Spleen (tissue), 11 donors: ENCODE measurements at regions not wholly inside any gene's neighbourhood (a gene's known extent, or its start where the extent isn't known, plus 50 kb on each side); places are given as distances from the start of the nearest gene placed in this dataset.

ENCODE experiments used
- DNase-seq: peaks from one replicate; pipeline ENCODE4 v3.0.0-alpha.2; 2020
- H3K27ac ChIP-seq, 8 donors: fragments of 200-600 bp; sonication (generic) in 7 of 8; 1 replicate in 4 of 8; 2 replicates in 4 of 8; pipeline versions ENCODE4 v1.5.0 to v1.8.0; 2016 to 2021; ENCODE audit warnings: inconsistent platforms in 4 of 8, mild to moderate bottlenecking in 4 of 8, moderate library complexity in 1 of 8
- H3K27me3 ChIP-seq, 7 donors: fragments of 200-600 bp; sonication (generic) in 6 of 7; replicated peaks in 1 of 7; 1 replicate in 4 of 7; 2 replicates in 3 of 7; pipeline versions ENCODE4 v1.5.0 to v1.8.0; 2016 to 2021; ENCODE audit warnings: inconsistent platforms in 3 of 7, mild to moderate bottlenecking in 1 of 7
- H3K36me3 ChIP-seq, 6 donors: fragments of 200-600 bp; sonication (generic) in 5 of 6; 1 replicate in 4 of 6; 2 replicates in 2 of 6; pipeline versions ENCODE4 v1.5.0 to v1.8.0; 2016 to 2021; ENCODE audit warnings: inconsistent platforms in 2 of 6
- H3K4me1 ChIP-seq, 6 donors: fragments of 200-600 bp; sonication (generic) in 5 of 6; 1 replicate in 3 of 6; 2 replicates in 3 of 6; pipeline versions ENCODE4 v1.5.0 to v1.8.0; 2016 to 2021; ENCODE audit warnings: inconsistent platforms in 3 of 6
- H3K4me3 ChIP-seq, 8 donors: fragments of 200-600 bp; sonication (generic) in 7 of 8; 1 replicate in 4 of 8; 2 replicates in 4 of 8; pipeline versions ENCODE4 v1.5.0 to v1.8.0; 2016 to 2021; ENCODE audit warnings: inconsistent platforms in 4 of 8, mild to moderate bottlenecking in 4 of 8, moderate library complexity in 2 of 8
- H3K9me3 ChIP-seq, 8 donors: fragments of 200-600 bp; sonication (generic) in 7 of 8; 1 replicate in 4 of 8; 2 replicates in 4 of 8; pipeline versions ENCODE4 v1.5.0 to v1.8.0; 2016 to 2021; ENCODE audit warnings: inconsistent platforms in 4 of 8
- POLR2A ChIP-seq, 3 donors: fragments of 450-650 bp; IDR thresholded peaks; one replicate each; pipeline ENCODE4 v1.5.1; 2017; ENCODE audit warnings: antibody characterized with exemption in 3 of 3, mild to moderate bottlenecking in 1 of 3
- POLR2AphosphoS5 ChIP-seq, 3 donors: sonication (generic); formaldehyde crosslinking; IDR thresholded peaks; one replicate each; pipeline ENCODE4 v1.5.1; 2017; ENCODE audit warnings: antibody characterized with exemption in 3 of 3
- WGBS, 5 donors: extraction: QIAGEN DNeasy Blood & Tissue Kit in 3 of 5; methylation state at CpG; one replicate each; pipeline versions ENCODE4 v1.1.5 to v1.1.7; 2013 to 2018; 5-methylcytosine and 5-hydroxymethylcytosine counted together
- intact Hi-C: fragments of 100-400 bp; cut with DNase I; formaldehyde crosslinking; loops from one replicate; pipeline ENCODE4 v1.15.0; 2023; ENCODE audit warnings: low total_unique reads
- TF ChIP-seq, protein P1 (sequence below), 11 experiments: fragments of 200-600 bp in 7 of 11; fragments of 450-650 bp in 4 of 11; sonication (generic) in 4 of 11; IDR thresholded peaks in 8 of 11; conservative IDR thresholded peaks in 3 of 11; 1 replicate in 7 of 11; 2 replicates in 4 of 11; pipeline versions ENCODE4 v1.4.0 to v1.8.0; 2016 to 2021; ENCODE audit warnings: antibody characterized with exemption in 11 of 11, inconsistent platforms in 4 of 11, mild to moderate bottlenecking in 1 of 11
- donor health status: healthy with polysubstance abuse.
- donor health status: DM: no; HTN: no; CAD: no; lungs with moderate emphysema.
- donor health status: DM: no; HTN: no; CAD: no.
- donor health status: Bipolar disorder and iron deficiency.
- donor health status: healthy.
- donor health status: DM: no; HTN: no; CAD: no.
- donor health status: DM: yes; HTN: yes; CAD: no.

DNA sequence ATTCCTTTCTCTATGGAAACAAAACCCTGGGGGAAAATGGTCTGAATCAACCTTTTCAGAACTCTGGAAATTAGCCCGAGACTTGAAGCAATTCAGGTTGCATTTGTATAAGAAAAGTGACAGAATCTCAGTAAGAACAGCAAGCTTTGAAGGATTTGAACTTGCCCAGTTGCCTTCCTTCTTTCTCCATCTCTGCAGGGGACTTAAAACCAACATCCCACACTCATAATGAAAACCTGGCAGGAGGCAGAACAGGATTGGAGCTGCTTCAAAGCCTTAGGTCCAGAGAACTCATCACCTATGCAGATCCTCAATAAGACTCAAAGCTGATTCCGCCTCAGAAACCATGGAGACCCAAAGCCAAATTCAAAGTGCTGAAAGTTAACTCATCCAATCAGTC, 790.5 kb upstream of the ID2 start:
- 87 to 97% (median 93%) methylated on average over 2 of the region's 2 CpGs for WGBS, 5 donors
- Histone ChIP-seq H3K27ac (no peak overlapping the region), H3K27me3 (no peaks in the 10 kb centered on the region), H3K36me3 (no peaks in the 10 kb centered on the region), H3K4me1 (no peaks in the 10 kb centered on the region), H3K4me3 (no peak overlapping the region), H3K9me3 (no peaks in the 10 kb centered on the region)
- TF ChIP-seq POLR2A (IDR thresholded peaks at IDR 0.05) (no peak), POLR2AphosphoS5 (IDR thresholded peaks at IDR 0.05) (no peak)
- TF ChIP-seq, protein P1, sequence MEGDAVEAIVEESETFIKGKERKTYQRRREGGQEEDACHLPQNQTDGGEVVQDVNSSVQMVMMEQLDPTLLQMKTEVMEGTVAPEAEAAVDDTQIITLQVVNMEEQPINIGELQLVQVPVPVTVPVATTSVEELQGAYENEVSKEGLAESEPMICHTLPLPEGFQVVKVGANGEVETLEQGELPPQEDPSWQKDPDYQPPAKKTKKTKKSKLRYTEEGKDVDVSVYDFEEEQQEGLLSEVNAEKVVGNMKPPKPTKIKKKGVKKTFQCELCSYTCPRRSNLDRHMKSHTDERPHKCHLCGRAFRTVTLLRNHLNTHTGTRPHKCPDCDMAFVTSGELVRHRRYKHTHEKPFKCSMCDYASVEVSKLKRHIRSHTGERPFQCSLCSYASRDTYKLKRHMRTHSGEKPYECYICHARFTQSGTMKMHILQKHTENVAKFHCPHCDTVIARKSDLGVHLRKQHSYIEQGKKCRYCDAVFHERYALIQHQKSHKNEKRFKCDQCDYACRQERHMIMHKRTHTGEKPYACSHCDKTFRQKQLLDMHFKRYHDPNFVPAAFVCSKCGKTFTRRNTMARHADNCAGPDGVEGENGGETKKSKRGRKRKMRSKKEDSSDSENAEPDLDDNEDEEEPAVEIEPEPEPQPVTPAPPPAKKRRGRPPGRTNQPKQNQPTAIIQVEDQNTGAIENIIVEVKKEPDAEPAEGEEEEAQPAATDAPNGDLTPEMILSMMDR (IDR thresholded peaks at IDR 0.05 in 8 of 11, conservative IDR thresholded peaks at IDR 0.05 in 3 of 11), result no peak
- no peak for DNase-seq
- intact Hi-C loops, result no loop called here

DNA sequence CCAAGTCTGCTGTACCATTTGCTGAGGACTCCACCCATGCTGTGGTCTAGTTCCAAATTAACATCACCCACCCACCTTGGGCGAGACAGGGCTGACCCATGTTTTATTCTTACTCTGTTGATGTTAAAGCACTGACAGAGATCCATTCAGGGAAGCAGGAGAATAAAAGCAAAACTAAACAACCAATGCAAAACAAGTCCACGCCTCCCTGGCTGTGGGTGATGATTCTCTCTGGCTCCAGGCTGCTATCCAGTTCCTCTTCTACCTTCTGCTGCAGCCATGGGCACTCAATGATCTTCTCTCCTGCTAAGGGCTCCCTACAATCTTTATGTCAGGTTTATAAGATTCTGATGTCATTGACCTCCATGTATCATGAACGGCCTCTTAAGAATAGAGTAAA, 786.6 kb upstream of the ID2 start:
- WGBS, 5 donors, result 77 to 92% (median 85%) methylated on average over 3 of the region's 3 CpGs
- Histone ChIP-seq H3K9me3 (no peaks in the 10 kb centered on the region), H3K27me3 (peaks cover 0 to 8% (median 0%) of the 10 kb centered on the region in 7 donors), H3K36me3 (no peaks in the 10 kb centered on the region), H3K27ac (no peak overlapping the region), H3K4me1 (peaks cover 0 to 17% (median 5%) of the 10 kb centered on the region in 6 donors), H3K4me3 (no peak overlapping the region)
- intact Hi-C loops, result no loop called here
- TF ChIP-seq POLR2AphosphoS5 (IDR thresholded peaks at IDR 0.05), result no peak
- no peak for TF ChIP-seq POLR2A (IDR thresholded peaks at IDR 0.05)
- TF ChIP-seq, protein P1 (IDR thresholded peaks at IDR 0.05 in 8 of 11, conservative IDR thresholded peaks at IDR 0.05 in 3 of 11), result no peak
- no peak for DNase-seq

DNA sequence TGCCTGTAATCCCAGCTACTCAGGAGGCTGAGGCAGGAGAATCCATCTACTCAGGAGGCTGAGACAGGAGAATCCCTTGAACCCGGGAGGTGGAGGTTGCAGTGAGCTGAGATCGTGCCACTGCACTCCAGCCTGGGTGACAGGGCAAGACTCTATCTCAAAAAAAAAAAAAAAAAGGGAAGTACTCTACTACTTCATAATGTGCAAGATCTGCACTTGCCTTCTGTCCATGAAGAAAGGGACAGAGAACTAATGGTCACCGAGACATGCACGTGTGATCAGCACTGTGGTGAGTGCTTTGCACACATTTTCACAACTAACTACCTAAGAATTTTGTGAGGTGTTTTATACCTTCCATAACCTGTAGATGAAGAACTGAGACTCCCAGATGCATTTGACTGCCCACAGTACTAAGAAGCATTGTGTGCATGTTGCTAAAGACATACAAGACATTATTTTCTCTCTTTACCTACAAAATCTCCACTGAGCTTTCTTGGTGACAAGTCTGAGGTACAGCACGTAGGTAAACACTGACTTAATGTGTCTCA, 784.8 kb upstream of the ID2 start:
- intact Hi-C loops, result no loop called here
- Histone ChIP-seq H3K27ac (no peak overlapping the region), H3K9me3 (no peaks in the 10 kb centered on the region), H3K36me3 (no peaks in the 10 kb centered on the region), H3K27me3 (peaks cover 0 to 13% (median 0%) of the 10 kb centered on the region in 7 donors), H3K4me1 (peaks cover 0 to 17% (median 5%) of the 10 kb centered on the region in 6 donors), H3K4me3 (no peak overlapping the region)
- DNase-seq, result no peak
- TF ChIP-seq POLR2A (IDR thresholded peaks at IDR 0.05) (no peak), POLR2AphosphoS5 (IDR thresholded peaks at IDR 0.05) (no peak)
- TF ChIP-seq, protein P1 (IDR thresholded peaks at IDR 0.05 in 8 of 11, conservative IDR thresholded peaks at IDR 0.05 in 3 of 11), result no peak
- 45 to 70% (median 52%) methylated on average over 5 of the region's 5 CpGs for WGBS, 5 donors

DNA sequence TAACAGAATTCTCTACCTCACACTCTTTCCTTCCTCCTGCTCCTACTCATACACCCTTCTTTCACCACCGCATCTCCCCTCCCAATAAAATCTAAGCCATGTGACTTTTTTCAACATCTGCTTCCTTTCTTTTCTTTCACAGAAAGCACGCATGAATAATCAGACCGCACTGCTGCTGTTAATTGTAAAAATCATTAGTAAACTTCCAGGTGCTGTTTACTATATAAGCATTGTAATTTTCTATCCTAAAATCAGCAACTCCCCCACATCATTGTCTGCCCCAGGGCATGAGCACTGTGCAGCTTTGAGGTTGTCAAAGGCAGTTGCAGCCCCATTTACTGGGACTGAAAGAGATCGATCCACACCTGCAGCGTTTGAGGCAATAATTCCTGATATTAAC, 782.6 kb upstream of the ID2 start:
- no peak for DNase-seq
- intact Hi-C loops, result no loop called here
- no peaks in the 10 kb centered on the region for H3K36me3 ChIP-seq
- peaks cover 0 to 13% (median 0%) of the 10 kb centered on the region in 7 donors for H3K27me3 ChIP-seq
- peaks cover 0 to 17% (median 5%) of the 10 kb centered on the region in 6 donors for H3K4me1 ChIP-seq
- WGBS, 5 donors, result 25 to 37% (median 31%) methylated on average over 5 of the region's 5 CpGs
- no peaks in the 10 kb centered on the region for H3K9me3 ChIP-seq
- no peak overlapping the region for H3K27ac ChIP-seq
- no peak for TF ChIP-seq POLR2A (IDR thresholded peaks at IDR 0.05)
- TF ChIP-seq, protein P1 (IDR thresholded peaks at IDR 0.05 in 8 of 11, conservative IDR thresholded peaks at IDR 0.05 in 3 of 11), result no peak
- no peak for TF ChIP-seq POLR2AphosphoS5 (IDR thresholded peaks at IDR 0.05)
- no peak overlapping the region for H3K4me3 ChIP-seq
